ENCODE measurements at regions not wholly inside any gene's neighbourhood (a gene's known extent, or its start where the extent isn't known, plus 50 kb on each side); places are given as distances from the start of the nearest gene placed in this dataset.

DNA sequence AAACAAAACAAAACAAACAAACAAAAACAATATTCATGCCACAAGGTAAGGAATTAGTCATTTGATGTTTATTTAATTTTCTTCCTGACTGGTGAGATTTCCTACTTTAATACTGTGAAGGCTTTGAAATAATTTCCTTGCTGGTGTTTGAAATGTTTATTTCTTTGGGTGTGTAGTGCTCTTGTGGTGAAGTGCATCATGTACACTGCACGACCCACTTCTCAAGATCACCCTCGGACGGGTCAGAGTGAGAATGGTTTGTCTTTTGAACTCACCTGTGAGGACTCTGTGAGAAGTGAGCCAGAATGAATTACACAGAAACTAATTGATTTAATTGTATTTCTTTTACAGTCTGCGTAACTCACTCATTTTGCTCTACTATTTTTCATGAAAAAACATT, 1211.5 kb downstream of the SORCS1 start:
- Histone ChIP-seq H3K36me3 (ENCODE audit: insufficient read depth, low read length) (no peaks in the 10 kb centered on the region), H3K9me2 (ENCODE audit: insufficient read depth, low read length) (no peaks in the 10 kb centered on the region), H3K4me2 (ENCODE audit: low read length) (no peak overlapping the region), H3K79me2 (ENCODE audit: insufficient read depth, low read depth, low read length) (no peaks in the 10 kb centered on the region), H3K4me1 (ENCODE audit: insufficient read depth, low read length, poor library complexity, severe bottlenecking) (peaks cover 6% of the 10 kb centered on the region), H2AFZ (ENCODE audit: low read length) (peak overlapping the region; percentile 86; the same call in 1 of the 2 replicates), H3K4me3 (ENCODE audit: low read depth, low read length, poor library complexity, severe bottlenecking) (no peak overlapping the region), H3K9me3 (ENCODE audit: low read length) (no peaks in the 10 kb centered on the region), H4K20me1 (ENCODE audit: insufficient read depth, low read length) (no peaks in the 10 kb centered on the region), H3K27ac (ENCODE audit: low read depth, low read length, poor library complexity, severe bottlenecking) (no peak overlapping the region)
- no peak for DNase-seq (ENCODE audit: low spot score)
- no TSS peak for BruUV-seq (replicated peaks)
- TF ChIP-seq EZH2phosphoT487 (IDR thresholded peaks at IDR 0.05; ENCODE audit: borderline replicate concordance, low read depth, low read length), result no peak
- no peak for TF ChIP-seq CTCF (conservative IDR thresholded peaks at IDR 0.05; ENCODE audit: low read length)
- intact Hi-C loops (cut with micrococcal nuclease; ENCODE audit: unreplicated experiment), result no loop called here
- ChIA-PET CTCF (ENCODE audit: unreplicated experiment) (no interaction called here), POLR2A (interaction anchor here (0.7 kb wide), 1 partner anchor 141 kb away, joined by 3 read pairs; no protein-coding TSS in a partner anchor)

GRCh38 chr10:105952153-105952552, 1212.4 kb downstream of the SORCS1 start:
- Histone ChIP-seq H3K4me1 (ENCODE audit: insufficient read depth, low read length, poor library complexity, severe bottlenecking) (peaks cover 6% of the 10 kb centered on the region), H3K4me3 (ENCODE audit: low read depth, low read length, poor library complexity, severe bottlenecking) (no peak overlapping the region), H3K9me2 (ENCODE audit: insufficient read depth, low read length) (no peaks in the 10 kb centered on the region), H3K4me2 (ENCODE audit: low read length) (peak overlapping the region; percentile 51), H3K9me3 (ENCODE audit: low read length) (no peaks in the 10 kb centered on the region), H3K27ac (ENCODE audit: low read depth, low read length, poor library complexity, severe bottlenecking) (no peak overlapping the region), H4K20me1 (ENCODE audit: insufficient read depth, low read length) (no peaks in the 10 kb centered on the region), H3K79me2 (ENCODE audit: insufficient read depth, low read depth, low read length) (no peaks in the 10 kb centered on the region), H3K36me3 (ENCODE audit: insufficient read depth, low read length) (no peaks in the 10 kb centered on the region), H2AFZ (ENCODE audit: low read length) (peak overlapping the region; percentile 86)
- intact Hi-C loops (cut with micrococcal nuclease; ENCODE audit: unreplicated experiment), result no loop called here
- TF ChIP-seq CTCF (conservative IDR thresholded peaks at IDR 0.05; ENCODE audit: low read length), result no peak
- TF ChIP-seq EZH2phosphoT487 (IDR thresholded peaks at IDR 0.05; ENCODE audit: borderline replicate concordance, low read depth, low read length), result no peak
- POLR2A ChIA-PET, result interaction anchor here (0.6 to 0.7 kb wide), 2 partner anchors 22 to 154 kb away, joined by 3 read pairs; no protein-coding TSS in a partner anchor
- CTCF ChIA-PET (ENCODE audit: unreplicated experiment), result no interaction called here
- peak; percentile 60 for DNase-seq (ENCODE audit: low spot score)
- BruUV-seq (replicated peaks), result no TSS peak

DNA sequence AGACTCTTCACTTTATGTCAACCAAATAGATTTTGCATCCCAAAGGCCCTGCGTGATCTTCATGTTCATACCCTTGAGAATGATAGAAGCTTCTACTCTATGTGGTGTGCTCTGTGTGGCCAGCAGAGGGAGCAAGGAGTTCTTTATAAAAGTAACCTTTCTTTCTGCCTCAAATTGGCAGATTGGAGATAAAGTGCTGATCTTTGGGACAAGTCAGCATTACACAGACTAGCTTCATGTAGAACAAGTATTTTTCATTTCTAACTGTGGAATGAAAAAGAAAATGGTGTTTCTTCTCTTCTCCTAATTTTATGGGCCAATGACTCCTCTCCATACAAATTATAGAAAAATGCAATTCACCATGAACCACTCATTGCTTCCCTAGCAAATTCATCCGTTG, 1214.1 kb downstream of the SORCS1 start:
- Histone ChIP-seq H3K79me2 (ENCODE audit: insufficient read depth, low read depth, low read length) (no peaks in the 10 kb centered on the region), H3K27ac (ENCODE audit: low read depth, low read length, poor library complexity, severe bottlenecking) (no peak overlapping the region), H2AFZ (ENCODE audit: low read length) (no peak overlapping the region), H3K9me3 (ENCODE audit: low read length) (no peaks in the 10 kb centered on the region), H3K9me2 (ENCODE audit: insufficient read depth, low read length) (no peaks in the 10 kb centered on the region), H3K36me3 (ENCODE audit: insufficient read depth, low read length) (no peaks in the 10 kb centered on the region), H3K4me2 (ENCODE audit: low read length) (no peak overlapping the region), H3K4me1 (ENCODE audit: insufficient read depth, low read length, poor library complexity, severe bottlenecking) (peaks cover 6% of the 10 kb centered on the region), H3K4me3 (ENCODE audit: low read depth, low read length, poor library complexity, severe bottlenecking) (no peak overlapping the region), H4K20me1 (ENCODE audit: insufficient read depth, low read length) (no peaks in the 10 kb centered on the region)
- peak; percentile 60 for DNase-seq (ENCODE audit: low spot score)
- no TSS peak for BruUV-seq (replicated peaks)
- intact Hi-C loops (cut with micrococcal nuclease; ENCODE audit: unreplicated experiment), result loop anchor here (1.0 kb wide), 1 partner anchor 225 kb away; no protein-coding TSS in a partner anchor
- POLR2A ChIA-PET, result no interaction called here
- CTCF ChIA-PET (ENCODE audit: unreplicated experiment), result no interaction called here
- no peak for TF ChIP-seq EZH2phosphoT487 (IDR thresholded peaks at IDR 0.05; ENCODE audit: borderline replicate concordance, low read depth, low read length)
- TF ChIP-seq CTCF (conservative IDR thresholded peaks at IDR 0.05; ENCODE audit: low read length), result peak; percentile 89
